MM.1S (cell line): ENCODE measurements at regions not wholly inside any gene's neighbourhood (a gene's known extent, or its start where the extent isn't known, plus 50 kb on each side); places are given as distances from the start of the nearest gene placed in this dataset.

Experiments used
- DNase-seq: peaks from one replicate; pipeline ENCODE4 v3.0.0-alpha.2; 2015
- H2AFZ ChIP-seq: fragments of 300-600 bp; sonication (generic); 2 replicates; pipeline ENCODE4 v1.6.0; 2016; ENCODE audit warnings: antibody characterized with exemption, low read length
- H3F3A ChIP-seq: fragments of 300-600 bp; sonication (generic); 2 replicates; pipeline ENCODE4 v1.6.1; 2016; ENCODE audit warnings: mild to moderate bottlenecking, antibody characterized with exemption, low read length, moderate library complexity, mixed read lengths; ENCODE audit not compliant: insufficient read depth
- H3K27ac ChIP-seq: fragments of 300-600 bp; sonication (generic); 2 replicates; pipeline ENCODE4 v1.5.1; 2016; ENCODE audit warnings: mild to moderate bottlenecking, low read length
- H3K27me3 ChIP-seq: fragments of 300-600 bp; sonication (generic); replicated peaks from 2 replicates; pipeline ENCODE4 v1.6.0; 2016; ENCODE audit warnings: low read length; ENCODE audit not compliant: insufficient read depth
- H3K36me3 ChIP-seq: fragments of 300-600 bp; sonication (generic); replicated peaks from 2 replicates; pipeline ENCODE4 v1.6.1; 2016; ENCODE audit warnings: mild to moderate bottlenecking, low read length, mixed read lengths; ENCODE audit not compliant: insufficient read depth
- H3K4me1 ChIP-seq: fragments of 300-600 bp; sonication (generic); 2 replicates; pipeline ENCODE4 v1.6.1; 2016; ENCODE audit warnings: low read length, mixed read lengths
- H3K4me2 ChIP-seq: fragments of 300-600 bp; sonication (generic); 2 replicates; pipeline ENCODE4 v1.6.0; 2016; ENCODE audit warnings: low read depth, low read length
- H3K4me3 ChIP-seq: fragments of 300-600 bp; sonication (generic); 2 replicates; pipeline ENCODE4 v1.5.1; 2016; ENCODE audit warnings: low read length, mixed read lengths
- H3K79me2 ChIP-seq: fragments of 300-600 bp; sonication (generic); 2 replicates; pipeline ENCODE4 v1.6.1; 2016; ENCODE audit warnings: mixed run types, low read length, mixed read lengths
- H3K9ac ChIP-seq: fragments of 300-600 bp; sonication (generic); 2 replicates; pipeline ENCODE4 v1.6.1; 2016; ENCODE audit warnings: low read length, mixed read lengths
- H3K9me2 ChIP-seq: fragments of 300-600 bp; sonication (generic); replicated peaks from 2 replicates; pipeline ENCODE4 v1.6.1; 2016; ENCODE audit warnings: mild to moderate bottlenecking, low read length, mixed read lengths; ENCODE audit not compliant: insufficient read depth
- H3K9me3 ChIP-seq: fragments of 300-600 bp; sonication (generic); replicated peaks from 2 replicates; pipeline ENCODE4 v1.6.1; 2016; ENCODE audit warnings: mild to moderate bottlenecking, low read length, mixed read lengths; ENCODE audit not compliant: insufficient read depth
- H4K20me1 ChIP-seq: fragments of 300-600 bp; sonication (generic); 2 replicates; pipeline ENCODE4 v1.6.1; 2016; ENCODE audit warnings: mild to moderate bottlenecking, low read length, moderate library complexity, mixed read lengths; ENCODE audit not compliant: insufficient read depth
- EZH2 ChIP-seq: fragments of 300-600 bp; sonication (generic); optimal IDR thresholded peaks from 2 replicates; pipeline ENCODE3; 2017; ENCODE audit warnings: low read depth, mild to moderate bottlenecking, antibody characterized with exemption, low read length, mixed read lengths
- EZH2phosphoT487 ChIP-seq: fragments of 300-600 bp; sonication (generic); IDR thresholded peaks from 2 replicates; pipeline ENCODE4 v1.6.1; 2018; ENCODE audit warnings: antibody characterized with exemption, low read length
- TF ChIP-seq, protein P1 (sequence below): fragments of 300-600 bp; sonication (generic); IDR thresholded peaks from 2 replicates; pipeline ENCODE4 v1.5.1; 2016; ENCODE audit warnings: antibody characterized with exemption, low read length, mixed read lengths

DNA sequence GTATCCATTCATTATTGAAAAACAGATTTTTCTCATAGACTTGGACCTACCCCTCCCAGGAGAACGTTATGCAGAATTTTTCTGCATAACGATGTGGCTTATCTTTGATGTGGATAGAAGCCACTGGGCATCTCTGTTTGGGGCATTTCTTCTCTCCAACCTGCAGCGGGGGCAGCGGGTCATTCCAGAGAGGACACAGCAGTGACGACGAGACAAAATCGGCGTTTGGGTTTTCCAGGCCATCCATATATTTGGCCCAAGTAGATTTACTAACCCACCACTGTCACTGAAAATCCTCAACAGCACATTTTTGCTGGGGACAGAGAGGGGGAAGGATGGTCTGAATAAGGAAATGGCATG is 299.3 kb upstream of the PITRM1 start:
- Histone ChIP-seq H3K36me3 (no peaks in the 10 kb centered on the region), H3K4me3 (peak overlapping the region; percentile 45), H3K9me2 (no peaks in the 10 kb centered on the region), H3K27me3 (no peaks in the 10 kb centered on the region), H3K9me3 (no peaks in the 10 kb centered on the region), H4K20me1 (no peaks in the 10 kb centered on the region), H2AFZ (peak overlapping the region; percentile 65), H3K4me1 (peaks cover 18% of the 10 kb centered on the region), H3K27ac (no peak overlapping the region), H3K79me2 (no peaks in the 10 kb centered on the region), H3K9ac (no peak overlapping the region), H3F3A (no peaks in the 10 kb centered on the region), H3K4me2 (peak overlapping the region; percentile 82; the same call in 1 of the 2 replicates)
- DNase-seq, result no peak
- no peak for TF ChIP-seq EZH2
- TF ChIP-seq, protein P1, sequence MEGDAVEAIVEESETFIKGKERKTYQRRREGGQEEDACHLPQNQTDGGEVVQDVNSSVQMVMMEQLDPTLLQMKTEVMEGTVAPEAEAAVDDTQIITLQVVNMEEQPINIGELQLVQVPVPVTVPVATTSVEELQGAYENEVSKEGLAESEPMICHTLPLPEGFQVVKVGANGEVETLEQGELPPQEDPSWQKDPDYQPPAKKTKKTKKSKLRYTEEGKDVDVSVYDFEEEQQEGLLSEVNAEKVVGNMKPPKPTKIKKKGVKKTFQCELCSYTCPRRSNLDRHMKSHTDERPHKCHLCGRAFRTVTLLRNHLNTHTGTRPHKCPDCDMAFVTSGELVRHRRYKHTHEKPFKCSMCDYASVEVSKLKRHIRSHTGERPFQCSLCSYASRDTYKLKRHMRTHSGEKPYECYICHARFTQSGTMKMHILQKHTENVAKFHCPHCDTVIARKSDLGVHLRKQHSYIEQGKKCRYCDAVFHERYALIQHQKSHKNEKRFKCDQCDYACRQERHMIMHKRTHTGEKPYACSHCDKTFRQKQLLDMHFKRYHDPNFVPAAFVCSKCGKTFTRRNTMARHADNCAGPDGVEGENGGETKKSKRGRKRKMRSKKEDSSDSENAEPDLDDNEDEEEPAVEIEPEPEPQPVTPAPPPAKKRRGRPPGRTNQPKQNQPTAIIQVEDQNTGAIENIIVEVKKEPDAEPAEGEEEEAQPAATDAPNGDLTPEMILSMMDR, result no peak
- no peak for TF ChIP-seq EZH2phosphoT487

DNA sequence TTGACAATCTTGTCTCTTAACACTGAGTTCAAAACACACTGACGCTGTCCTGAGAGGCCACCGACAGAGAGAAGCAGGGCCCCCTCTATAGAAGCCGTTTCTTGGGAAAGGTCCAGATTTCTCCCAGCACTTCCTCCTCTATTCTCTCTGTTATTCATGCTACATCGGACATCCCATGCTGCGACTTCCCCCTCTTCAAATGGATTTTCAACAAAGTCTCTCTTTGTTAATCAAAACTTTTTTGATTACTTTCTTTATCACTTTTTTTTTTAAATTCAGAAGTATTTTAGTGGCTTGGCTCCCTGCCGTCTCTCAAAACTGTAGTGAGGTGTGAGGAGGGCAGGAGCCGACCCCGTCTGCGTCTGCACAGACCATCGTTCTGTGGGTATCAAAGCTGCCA is 298.9 kb upstream of the PITRM1 start:
- H3K9me3 ChIP-seq, result no peaks in the 10 kb centered on the region
- H3K27ac ChIP-seq, result no peak overlapping the region
- DNase-seq, result no peak
- H3K9me2 ChIP-seq, result no peaks in the 10 kb centered on the region
- H3K9ac ChIP-seq, result no peak overlapping the region
- no peaks in the 10 kb centered on the region for H3K36me3 ChIP-seq
- H2AFZ ChIP-seq, result no peak overlapping the region
- no peak overlapping the region for H3K4me2 ChIP-seq
- no peaks in the 10 kb centered on the region for H3F3A ChIP-seq
- no peaks in the 10 kb centered on the region for H4K20me1 ChIP-seq
- no peaks in the 10 kb centered on the region for H3K79me2 ChIP-seq
- TF ChIP-seq EZH2phosphoT487, result no peak
- TF ChIP-seq, protein P1, result no peak
- TF ChIP-seq EZH2, result no peak
- H3K4me1 ChIP-seq, result peaks cover 18% of the 10 kb centered on the region
- no peak overlapping the region for H3K4me3 ChIP-seq
- H3K27me3 ChIP-seq, result no peaks in the 10 kb centered on the region

GRCh38 chr10:3470191-3470590 is 297.6 kb upstream of the PITRM1 start:
- no peak overlapping the region for H3K4me3 ChIP-seq
- peaks cover 18% of the 10 kb centered on the region for H3K4me1 ChIP-seq
- H3K9me3 ChIP-seq, result no peaks in the 10 kb centered on the region
- no peaks in the 10 kb centered on the region for H3F3A ChIP-seq
- H3K79me2 ChIP-seq, result no peaks in the 10 kb centered on the region
- no peak overlapping the region for H3K27ac ChIP-seq
- TF ChIP-seq, protein P1, result no peak
- no peak for TF ChIP-seq EZH2
- no peak for TF ChIP-seq EZH2phosphoT487
- H2AFZ ChIP-seq, result no peak overlapping the region
- no peaks in the 10 kb centered on the region for H3K36me3 ChIP-seq
- no peak for DNase-seq
- H4K20me1 ChIP-seq, result no peaks in the 10 kb centered on the region
- no peaks in the 10 kb centered on the region for H3K27me3 ChIP-seq
- no peak overlapping the region for H3K4me2 ChIP-seq
- no peaks in the 10 kb centered on the region for H3K9me2 ChIP-seq
- H3K9ac ChIP-seq, result no peak overlapping the region

GRCh38 chr10:3469639-3470020 is 297.0 kb upstream of the PITRM1 start:
- no peak overlapping the region for H3K27ac ChIP-seq
- TF ChIP-seq EZH2 (no peak), EZH2phosphoT487 (no peak)
- TF ChIP-seq, protein P1, result no peak
- H3K4me2 ChIP-seq, result peak overlapping the region; percentile 34; the same call in 1 of the 2 replicates

More at GRCh38 chr10:3469639-3470020, 297.0 kb upstream of the PITRM1 start:
- no peaks in the 10 kb centered on the region for H3F3A ChIP-seq
- no peaks in the 10 kb centered on the region for H3K79me2 ChIP-seq
- no peaks in the 10 kb centered on the region for H3K36me3 ChIP-seq
- no peak for DNase-seq
- peaks cover 18% of the 10 kb centered on the region for H3K4me1 ChIP-seq
- H3K9me2 ChIP-seq, result no peaks in the 10 kb centered on the region
- H4K20me1 ChIP-seq, result no peaks in the 10 kb centered on the region
- H3K9ac ChIP-seq, result no peak overlapping the region
- no peak overlapping the region for H3K4me3 ChIP-seq
- H2AFZ ChIP-seq, result no peak overlapping the region
- H3K9me3 ChIP-seq, result no peaks in the 10 kb centered on the region
- no peaks in the 10 kb centered on the region for H3K27me3 ChIP-seq
